HEK293 (cell line): ENCODE measurements at regions not wholly inside any gene's neighbourhood (a gene's known extent, or its start where the extent isn't known, plus 50 kb on each side); places are given as distances from the start of the nearest gene placed in this dataset.

Experiments
- CTCF ChIA-PET: fragments of 350-600 bp; formaldehyde crosslinking; extraction: SDS; loops from one replicate; lab custom pipeline; 2021; ENCODE audit warnings: antibody characterized with exemption; lab: Yijun Ruan, JAX
- POLR2A ChIA-PET: fragments of 300-600 bp; formaldehyde crosslinking; extraction: SDS; loops from one replicate; lab custom pipeline; 2020; ENCODE audit warnings: antibody characterized with exemption, inconsistent platforms; lab: Yijun Ruan, JAX
- H3K27ac ChIP-seq: fragments of 200-500 bp; sonication (Bioruptor generic); 2 replicates; pipeline ENCODE4 v1.5.1; 2014; ENCODE audit warnings: low read depth, low read length, control low read depth, inconsistent platforms; ENCODE audit errors: extremely low read depth
- H3K36me3 ChIP-seq, 2 experiments: fragments of 200-500 bp in 1 of 2; sonication (Bioruptor generic) in 1 of 2; 1 replicate in 1 of 2; 2 replicates in 1 of 2; pipeline ENCODE4 v1.5.1; 2014 to 2017; ENCODE audit warnings: inconsistent platforms in 2 of 2, low read length in 2 of 2; ENCODE audit not compliant: control insufficient read depth in 2 of 2, insufficient read depth in 1 of 2
- H3K4me1 ChIP-seq: fragments of 200-500 bp; sonication (Bioruptor generic); 2 replicates; pipeline ENCODE4 v1.5.1; 2014; ENCODE audit warnings: mild to moderate bottlenecking, low read length, inconsistent platforms; ENCODE audit not compliant: control insufficient read depth, insufficient read depth
- H3K4me3 ChIP-seq: 2 replicates; pipeline ENCODE4 v1.5.1; 2011; ENCODE audit warnings: low read depth, mild to moderate bottlenecking, control low read depth, low read length, moderate library complexity
- H3K9me3 ChIP-seq: fragments of 200-500 bp; sonication (Bioruptor generic); 2 replicates; pipeline ENCODE4 v1.5.1; 2014; ENCODE audit warnings: low read depth, low read length, inconsistent platforms; ENCODE audit not compliant: control insufficient read depth, insufficient read depth
- BCL6B ChIP-seq: fragments of 450-650 bp; formaldehyde crosslinking; IDR thresholded peaks from 2 replicates; pipeline ENCODE4 v1.5.1; 2017; ENCODE audit warnings: missing biosample characterization, missing genetic modification characterization
- GLI4 ChIP-seq: fragments of 450-650 bp; formaldehyde crosslinking; IDR thresholded peaks from 2 replicates; pipeline ENCODE4 v1.5.1; 2016; ENCODE audit warnings: missing biosample characterization, missing genetic modification characterization
- SETDB1 ChIP-seq: IDR thresholded peaks from one replicate; pipeline ENCODE4 v1.6.1; 2017; ENCODE audit warnings: mild to moderate bottlenecking, low read length, moderate library complexity, mixed read lengths; ENCODE audit not compliant: insufficient read length
- TSHZ1 ChIP-seq: fragments of 450-650 bp; formaldehyde crosslinking; IDR thresholded peaks from 2 replicates; pipeline ENCODE4 v1.5.1; 2016; ENCODE audit warnings: missing biosample characterization, missing genetic modification characterization, borderline replicate concordance
- ZBTB17 ChIP-seq: fragments of 450-650 bp; formaldehyde crosslinking; IDR thresholded peaks from 2 replicates; pipeline ENCODE4 v1.5.1; 2016; ENCODE audit warnings: missing biosample characterization, missing genetic modification characterization
- ZBTB21 ChIP-seq: fragments of 450-650 bp; formaldehyde crosslinking; IDR thresholded peaks from 2 replicates; pipeline ENCODE4 v1.5.1; 2017; ENCODE audit warnings: missing biosample characterization, missing genetic modification characterization
- ZBTB49 ChIP-seq: fragments of 450-650 bp; formaldehyde crosslinking; IDR thresholded peaks from 2 replicates; pipeline ENCODE4 v1.5.1; 2016; ENCODE audit warnings: missing biosample characterization, missing genetic modification characterization, low read depth
- ZBTB6 ChIP-seq: fragments of 450-650 bp; formaldehyde crosslinking; IDR thresholded peaks from 2 replicates; pipeline ENCODE4 v1.5.1; 2017; ENCODE audit warnings: missing biosample characterization, missing genetic modification characterization
- ZNF148 ChIP-seq: fragments of 450-650 bp; formaldehyde crosslinking; IDR thresholded peaks from 2 replicates; pipeline ENCODE4 v1.5.0; 2017; ENCODE audit warnings: missing biosample characterization, missing genetic modification characterization, borderline replicate concordance
- ZNF274 ChIP-seq, 2 experiments: fragments of 200-500 bp in 1 of 2; fragments of 450-650 bp in 1 of 2; sonication (Bioruptor generic) in 1 of 2; formaldehyde crosslinking in 1 of 2; IDR thresholded peaks; 2 replicates each; pipeline versions ENCODE4 v1.5.1 to v1.6.1; 2014 to 2016; ENCODE audit warnings: borderline replicate concordance in 1 of 2, inconsistent platforms in 1 of 2, low read length in 1 of 2, missing biosample characterization in 1 of 2, missing genetic modification characterization in 1 of 2
- ZNF280C ChIP-seq: fragments of 450-650 bp; formaldehyde crosslinking; IDR thresholded peaks from 2 replicates; pipeline ENCODE4 v1.5.1; 2016; ENCODE audit warnings: missing biosample characterization, missing genetic modification characterization
- ZNF37A ChIP-seq: fragments of 450-650 bp; IDR thresholded peaks from 2 replicates; pipeline ENCODE4 v1.5.1; 2018; ENCODE audit warnings: missing biosample characterization, missing genetic modification characterization
- ZNF433 ChIP-seq: fragments of 450-650 bp; formaldehyde crosslinking; IDR thresholded peaks from 2 replicates; pipeline ENCODE4 v1.5.1; 2016; ENCODE audit warnings: missing biosample characterization, missing genetic modification characterization, low read depth
- ZNF548 ChIP-seq: fragments of 450-650 bp; formaldehyde crosslinking; IDR thresholded peaks from 2 replicates; pipeline ENCODE4 v1.5.1; 2016; ENCODE audit warnings: missing biosample characterization, missing genetic modification characterization
- ZNF555 ChIP-seq: fragments of 450-650 bp; formaldehyde crosslinking; conservative IDR thresholded peaks from 2 replicates; pipeline ENCODE4 v1.5.1; 2017; ENCODE audit warnings: missing biosample characterization, mild to moderate bottlenecking, missing genetic modification characterization, inconsistent platforms
- ZNF580 ChIP-seq: fragments of 450-650 bp; formaldehyde crosslinking; IDR thresholded peaks from 2 replicates; pipeline ENCODE4 v1.5.1; 2016; ENCODE audit warnings: missing biosample characterization, missing genetic modification characterization
- ZNF600 ChIP-seq: fragments of 450-650 bp; formaldehyde crosslinking; IDR thresholded peaks from 2 replicates; pipeline ENCODE4 v1.5.1; 2016; ENCODE audit warnings: missing biosample characterization, missing genetic modification characterization
- ZNF610 ChIP-seq: fragments of 450-650 bp; formaldehyde crosslinking; IDR thresholded peaks from 2 replicates; pipeline ENCODE4 v1.5.1; 2016; ENCODE audit warnings: missing biosample characterization, missing genetic modification characterization, borderline replicate concordance
- ZNF768 ChIP-seq: fragments of 450-650 bp; formaldehyde crosslinking; IDR thresholded peaks from 2 replicates; pipeline ENCODE4 v1.5.1; 2018; ENCODE audit warnings: missing biosample characterization, mild to moderate bottlenecking, missing genetic modification characterization
- ZNF785 ChIP-seq: fragments of 450-650 bp; formaldehyde crosslinking; IDR thresholded peaks from 2 replicates; pipeline ENCODE4 v1.5.1; 2016; ENCODE audit warnings: missing biosample characterization, missing genetic modification characterization
- ZNF792 ChIP-seq: fragments of 450-650 bp; formaldehyde crosslinking; IDR thresholded peaks from 2 replicates; pipeline ENCODE4 v1.5.1; 2016; ENCODE audit warnings: missing biosample characterization, missing genetic modification characterization

GRCh38 chr2:196286821-196287220, 115.4 kb upstream of the STK17B start:
- Histone ChIP-seq H3K4me1 (peaks cover 3% of the 10 kb centered on the region; the same call in 1 of the 2 replicates), H3K4me3 (no peak overlapping the region), H3K27ac (no peak overlapping the region), H3K9me3 (no peaks in the 10 kb centered on the region), H3K36me3 (no peaks in the 10 kb centered on the region)
- ChIA-PET CTCF (interaction anchor here (1.5 kb wide), 1 partner anchor 167 kb away, joined by 3 read pairs; no protein-coding TSS in a partner anchor), POLR2A (no interaction called here)
- TF ChIP-seq SETDB1 (no peak), ZNF555 (no peak), ZNF274 (IDR thresholded peaks at IDR 0.05; ENCODE audit: low read length) (no peak), ZNF274 (tag by site-specific recombination; IDR thresholded peaks at IDR 0.05; ENCODE audit: borderline replicate concordance) (no peak), ZNF785 (tag by site-specific recombination) (no peak), ZNF37A (no peak), TSHZ1 (tag by site-specific recombination) (no peak), ZNF148 (tag by site-specific recombination) (no peak), ZNF433 (no peak), ZNF792 (tag by site-specific recombination) (no peak)

GRCh38 chr2:196287523-196287922, 116.1 kb upstream of the STK17B start:
- no peak overlapping the region for H3K4me3 ChIP-seq
- ChIA-PET POLR2A (no interaction called here), CTCF (no interaction called here)
- peaks cover 0 to 6% of the 10 kb centered on the region in 2 experiments; a peak in 1 of 3 replicates for H3K36me3 ChIP-seq
- H3K27ac ChIP-seq, result no peak overlapping the region
- no peaks in the 10 kb centered on the region for H3K9me3 ChIP-seq
- peaks cover 3% of the 10 kb centered on the region; the same call in 1 of the 2 replicates for H3K4me1 ChIP-seq
- TF ChIP-seq ZBTB49 (tag by site-specific recombination) (no peak), ZNF548 (tag by site-specific recombination) (no peak), ZBTB21 (tag by site-specific recombination) (no peak), GLI4 (tag by site-specific recombination) (no peak), ZNF768 (tag by site-specific recombination) (no peak), ZNF274 (IDR thresholded peaks at IDR 0.05; ENCODE audit: low read length) (no peak), ZNF274 (tag by site-specific recombination; IDR thresholded peaks at IDR 0.05; ENCODE audit: borderline replicate concordance) (no peak), ZBTB17 (tag by site-specific recombination) (no peak), ZNF600 (no peak), ZNF280C (tag by site-specific recombination) (no peak), ZNF610 (tag by site-specific recombination) (no peak), ZNF580 (tag by site-specific recombination) (no peak), BCL6B (tag by site-specific recombination) (no peak), ZBTB6 (tag by site-specific recombination) (no peak)
